ENCODE measurements at regions not wholly inside any gene's neighbourhood (a gene's known extent, or its start where the extent isn't known, plus 50 kb on each side); places are given as distances from the start of the nearest gene placed in this dataset.

DNA sequence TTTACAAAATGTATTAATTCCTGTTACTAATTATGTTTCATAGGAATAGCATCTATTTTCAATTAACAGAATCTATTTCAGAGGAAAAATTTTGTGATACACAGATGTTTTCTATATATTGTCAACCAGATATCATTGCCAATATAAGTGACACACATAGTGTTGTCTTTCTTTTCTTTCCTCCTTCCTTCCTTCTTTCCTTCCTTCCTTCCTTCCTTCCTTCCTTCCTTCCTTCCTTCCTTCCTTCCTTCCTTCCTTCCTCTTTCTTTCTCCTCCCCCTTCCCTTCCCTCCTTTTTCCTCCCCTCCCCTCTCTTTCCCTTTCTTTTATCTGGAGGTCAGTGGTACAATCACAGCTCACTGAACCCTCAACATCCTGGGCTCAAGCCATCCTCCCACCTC is 146.5 kb upstream of the DSEL start:
- TF ChIP-seq SIN3A (IDR thresholded peaks at IDR 0.05; ENCODE audit: borderline replicate concordance, insufficient read depth, low read length) = no peak
- TF ChIP-seq, protein P1, sequence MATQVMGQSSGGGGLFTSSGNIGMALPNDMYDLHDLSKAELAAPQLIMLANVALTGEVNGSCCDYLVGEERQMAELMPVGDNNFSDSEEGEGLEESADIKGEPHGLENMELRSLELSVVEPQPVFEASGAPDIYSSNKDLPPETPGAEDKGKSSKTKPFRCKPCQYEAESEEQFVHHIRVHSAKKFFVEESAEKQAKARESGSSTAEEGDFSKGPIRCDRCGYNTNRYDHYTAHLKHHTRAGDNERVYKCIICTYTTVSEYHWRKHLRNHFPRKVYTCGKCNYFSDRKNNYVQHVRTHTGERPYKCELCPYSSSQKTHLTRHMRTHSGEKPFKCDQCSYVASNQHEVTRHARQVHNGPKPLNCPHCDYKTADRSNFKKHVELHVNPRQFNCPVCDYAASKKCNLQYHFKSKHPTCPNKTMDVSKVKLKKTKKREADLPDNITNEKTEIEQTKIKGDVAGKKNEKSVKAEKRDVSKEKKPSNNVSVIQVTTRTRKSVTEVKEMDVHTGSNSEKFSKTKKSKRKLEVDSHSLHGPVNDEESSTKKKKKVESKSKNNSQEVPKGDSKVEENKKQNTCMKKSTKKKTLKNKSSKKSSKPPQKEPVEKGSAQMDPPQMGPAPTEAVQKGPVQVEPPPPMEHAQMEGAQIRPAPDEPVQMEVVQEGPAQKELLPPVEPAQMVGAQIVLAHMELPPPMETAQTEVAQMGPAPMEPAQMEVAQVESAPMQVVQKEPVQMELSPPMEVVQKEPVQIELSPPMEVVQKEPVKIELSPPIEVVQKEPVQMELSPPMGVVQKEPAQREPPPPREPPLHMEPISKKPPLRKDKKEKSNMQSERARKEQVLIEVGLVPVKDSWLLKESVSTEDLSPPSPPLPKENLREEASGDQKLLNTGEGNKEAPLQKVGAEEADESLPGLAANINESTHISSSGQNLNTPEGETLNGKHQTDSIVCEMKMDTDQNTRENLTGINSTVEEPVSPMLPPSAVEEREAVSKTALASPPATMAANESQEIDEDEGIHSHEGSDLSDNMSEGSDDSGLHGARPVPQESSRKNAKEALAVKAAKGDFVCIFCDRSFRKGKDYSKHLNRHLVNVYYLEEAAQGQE (IDR thresholded peaks at IDR 0.05; ENCODE audit: insufficient read depth in 1 of 2, low read depth in 2 of 2, low read length in 2 of 2) = no peak
